Fibroblast of villous mesenchyme (primary cell): ENCODE measurements at regions not wholly inside any gene's neighbourhood (a gene's known extent, or its start where the extent isn't known, plus 50 kb on each side); places are given as distances from the start of the nearest gene placed in this dataset.

ENCODE experiments used
- DNase-seq: peaks from one replicate; pipeline ENCODE4 v3.0.0-alpha.2; 2010; ENCODE audit warnings: low read depth
- H3K4me3 ChIP-seq: 2 replicates; pipeline ENCODE4 v1.5.1; 2011; ENCODE audit warnings: low read depth, mild to moderate bottlenecking, low read length
- TF ChIP-seq, protein P1 (sequence below): IDR thresholded peaks from 2 replicates; pipeline ENCODE4 v1.5.1; 2012; ENCODE audit warnings: low read depth, mild to moderate bottlenecking, low read length; ENCODE audit not compliant: insufficient read depth

- TF ChIP-seq, protein P1, sequence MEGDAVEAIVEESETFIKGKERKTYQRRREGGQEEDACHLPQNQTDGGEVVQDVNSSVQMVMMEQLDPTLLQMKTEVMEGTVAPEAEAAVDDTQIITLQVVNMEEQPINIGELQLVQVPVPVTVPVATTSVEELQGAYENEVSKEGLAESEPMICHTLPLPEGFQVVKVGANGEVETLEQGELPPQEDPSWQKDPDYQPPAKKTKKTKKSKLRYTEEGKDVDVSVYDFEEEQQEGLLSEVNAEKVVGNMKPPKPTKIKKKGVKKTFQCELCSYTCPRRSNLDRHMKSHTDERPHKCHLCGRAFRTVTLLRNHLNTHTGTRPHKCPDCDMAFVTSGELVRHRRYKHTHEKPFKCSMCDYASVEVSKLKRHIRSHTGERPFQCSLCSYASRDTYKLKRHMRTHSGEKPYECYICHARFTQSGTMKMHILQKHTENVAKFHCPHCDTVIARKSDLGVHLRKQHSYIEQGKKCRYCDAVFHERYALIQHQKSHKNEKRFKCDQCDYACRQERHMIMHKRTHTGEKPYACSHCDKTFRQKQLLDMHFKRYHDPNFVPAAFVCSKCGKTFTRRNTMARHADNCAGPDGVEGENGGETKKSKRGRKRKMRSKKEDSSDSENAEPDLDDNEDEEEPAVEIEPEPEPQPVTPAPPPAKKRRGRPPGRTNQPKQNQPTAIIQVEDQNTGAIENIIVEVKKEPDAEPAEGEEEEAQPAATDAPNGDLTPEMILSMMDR = no peak
- no peak overlapping the region for H3K4me3 ChIP-seq
- DNase-seq = no peak
Observed at GRCh38 chr9:87149799-87150198, 202.5 kb upstream of the GAS1 start.

DNA sequence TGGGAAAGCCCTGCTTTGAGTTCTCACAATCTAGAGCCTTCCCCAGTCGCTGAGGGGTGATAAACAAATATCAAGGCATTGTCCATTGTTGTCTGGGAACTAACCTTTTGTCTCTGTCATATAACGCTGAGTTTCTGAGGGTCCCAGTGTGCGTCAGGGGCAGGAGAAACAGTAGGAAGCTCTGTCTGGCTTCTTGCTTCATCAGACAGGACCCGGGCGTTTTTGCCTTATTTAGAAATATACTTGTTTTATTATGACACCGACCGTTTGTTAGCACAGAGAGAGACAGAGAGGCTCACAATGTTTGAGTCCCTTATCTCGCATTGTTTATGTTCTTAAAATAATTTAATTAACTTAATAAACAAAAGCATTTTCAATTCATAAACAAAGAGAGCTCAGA, 204.9 kb upstream of the GAS1 start:
- H3K4me3 ChIP-seq = no peak overlapping the region
- TF ChIP-seq, protein P1 = no peak
- no peak for DNase-seq

DNA sequence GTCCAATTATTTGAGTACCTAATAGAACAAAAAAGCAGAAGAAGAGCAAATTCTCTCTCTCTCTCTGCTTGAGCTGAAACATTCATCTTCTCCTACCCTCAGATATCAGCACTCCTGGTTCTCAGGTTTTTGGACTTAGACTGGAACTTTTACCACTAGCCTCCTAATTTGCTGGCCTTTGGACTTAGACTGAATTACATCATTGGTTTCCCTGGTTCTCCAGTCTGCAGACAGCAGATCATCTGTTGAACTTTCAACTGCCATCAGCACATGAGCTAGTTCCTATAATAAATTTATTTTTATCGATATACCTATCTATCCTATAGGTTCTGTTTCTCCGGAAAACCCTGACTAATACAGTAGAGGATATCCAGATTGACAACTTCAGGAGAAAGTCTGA, 208.9 kb upstream of the GAS1 start:
- H3K4me3 ChIP-seq = no peak overlapping the region
- TF ChIP-seq, protein P1 = no peak
- no peak for DNase-seq

DNA sequence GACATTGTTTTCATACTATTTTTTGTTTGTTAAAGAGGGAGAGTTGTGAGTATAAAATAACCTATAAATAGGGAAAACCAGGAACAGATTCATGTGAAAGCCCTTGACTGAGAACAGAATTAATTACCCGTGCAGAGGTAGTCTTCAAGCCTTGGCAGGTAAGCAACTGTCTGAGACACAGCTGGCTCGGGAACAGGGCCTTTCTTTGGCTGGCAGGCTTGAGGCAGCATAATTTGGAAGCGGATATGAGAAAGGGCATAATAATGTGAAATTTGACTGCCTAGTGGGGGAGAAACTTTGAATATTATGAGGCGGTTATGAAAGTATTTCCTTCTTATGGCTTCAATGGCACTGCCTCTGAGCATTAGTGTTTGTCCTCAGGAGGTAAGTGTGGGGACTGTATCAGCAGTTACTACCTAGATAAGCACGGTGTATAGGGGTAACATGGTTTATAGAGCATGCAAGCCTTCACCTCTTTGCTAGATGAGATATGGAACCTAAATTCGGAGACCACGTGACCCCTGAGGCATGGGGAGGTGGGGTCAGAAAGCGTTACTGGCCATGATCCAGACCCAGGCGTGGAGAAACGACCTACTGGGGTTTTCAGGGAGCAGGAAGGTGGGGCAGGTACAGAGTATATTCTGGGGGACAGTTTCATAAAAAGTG, 210.2 kb upstream of the GAS1 start:
- H3K4me3 ChIP-seq = no peak overlapping the region
- no peak for DNase-seq
- TF ChIP-seq, protein P1 = no peak

GRCh38 chr9:87158765-87159164, 211.5 kb upstream of the GAS1 start:
- H3K4me3 ChIP-seq = no peak overlapping the region
- peak; percentile 46 for DNase-seq
- TF ChIP-seq, protein P1 = no peak

DNA sequence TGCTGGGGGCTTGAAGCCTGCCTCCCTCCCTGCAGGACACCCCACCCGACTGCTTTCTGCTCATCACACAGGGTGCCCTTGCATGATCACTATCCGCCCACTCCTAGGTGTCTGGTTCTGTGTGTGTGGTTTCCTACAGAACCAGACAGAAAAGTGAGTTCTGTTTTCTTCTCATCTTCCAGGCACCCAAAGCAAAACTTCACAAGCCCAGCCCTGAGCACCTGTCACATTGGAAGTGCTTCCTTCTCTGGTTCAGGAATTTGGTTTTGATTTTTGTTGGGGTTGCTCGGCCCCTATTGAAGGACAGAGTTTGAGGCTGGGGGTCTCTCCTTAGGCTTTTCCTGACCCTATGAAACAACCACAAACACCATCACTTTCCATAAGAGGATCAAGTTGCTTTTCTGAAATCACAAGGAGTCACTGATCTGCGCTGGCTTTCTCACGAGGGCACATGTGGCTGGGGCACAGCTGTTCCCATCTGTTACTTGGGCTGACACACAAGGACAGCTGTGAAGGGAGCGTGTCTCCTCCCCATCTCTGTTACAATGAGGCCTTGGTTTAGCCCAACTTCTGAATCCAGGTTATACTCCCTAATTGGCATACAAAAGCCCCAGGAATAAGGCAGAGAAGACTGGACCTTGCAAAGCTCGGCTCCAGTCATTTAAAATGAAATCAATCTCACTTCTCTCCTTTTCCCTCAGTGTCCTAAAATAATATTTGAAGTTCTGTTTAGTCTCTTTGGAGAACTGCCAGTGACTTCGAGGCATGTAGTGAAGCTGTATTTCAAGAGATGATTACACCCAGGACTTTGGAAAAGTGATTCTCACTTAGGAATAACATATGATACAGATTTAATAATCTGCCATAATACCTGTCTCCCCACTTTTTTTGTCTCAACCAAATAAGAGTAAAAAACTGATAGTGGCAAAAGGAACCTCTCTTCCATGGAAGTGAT, 213.1 kb upstream of the GAS1 start:
- no peak for DNase-seq
- no peak overlapping the region for H3K4me3 ChIP-seq
- TF ChIP-seq, protein P1 = no peak
